H1 (cell line): ENCODE measurements at regions not wholly inside any gene's neighbourhood (a gene's known extent, or its start where the extent isn't known, plus 50 kb on each side); places are given as distances from the start of the nearest gene placed in this dataset.
"Not testable (repeated sequence)": the region's sequence is repeated elsewhere in the genome, so short reads cannot be mapped to it uniquely, and the experiment has no call there.

Source experiments
- BACH1 ChIP-seq: IDR thresholded peaks from 2 replicates; pipeline ENCODE4 v1.6.1; 2012; ENCODE audit warnings: low read length, improper control_type of control experiment
- CTCF ChIP-seq, 3 experiments: IDR thresholded peaks; 1 replicate in 2 of 3; 2 replicates in 1 of 3; pipeline versions ENCODE4 v1.5.1 to v1.6.1; 2011; ENCODE audit warnings: low read length in 3 of 3, mild to moderate bottlenecking in 3 of 3, inconsistent platforms in 2 of 3, low read depth in 1 of 3, moderate library complexity in 1 of 3; ENCODE audit not compliant: insufficient read depth in 1 of 3; ENCODE audit errors: control extremely low read depth in 1 of 3
- EGR1 ChIP-seq: IDR thresholded peaks from 2 replicates; pipeline ENCODE4 v1.6.1; 2011; ENCODE audit warnings: low read depth, low read length, borderline replicate concordance
- EP300 ChIP-seq, 2 experiments: IDR thresholded peaks; 1 replicate in 1 of 2; 2 replicates in 1 of 2; pipeline ENCODE4 v1.6.1; 2011 to 2012; ENCODE audit warnings: low read depth in 2 of 2, low read length in 2 of 2, mild to moderate bottlenecking in 2 of 2, borderline replicate concordance in 1 of 2, inconsistent platforms in 1 of 2, moderate library complexity in 1 of 2
- MAX ChIP-seq: IDR thresholded peaks from 2 replicates; pipeline ENCODE4 v1.6.1; 2012; ENCODE audit warnings: inconsistent platforms
- TEAD4 ChIP-seq: IDR thresholded peaks from 2 replicates; pipeline ENCODE4 v1.6.1; 2012; ENCODE audit warnings: low read depth, low read length, inconsistent platforms, mixed read lengths

- not testable (repeated sequence) for TF ChIP-seq EP300 (IDR thresholded peaks at IDR 0.05; ENCODE audit: borderline replicate concordance in 1 of 2, low read depth in 2 of 2, low read length in 2 of 2); BACH1; CTCF (IDR thresholded peaks at IDR 0.05; ENCODE audit: control extremely low read depth in 1 of 3, insufficient read depth in 1 of 3, low read depth in 1 of 3, low read length in 3 of 3); EGR1; MAX; TEAD4
Observed at GRCh38 chr3:4216974-4217373, 86.2 kb upstream of the SETMAR start.
